ENCODE measurements at regions not wholly inside any gene's neighbourhood (a gene's known extent, or its start where the extent isn't known, plus 50 kb on each side); places are given as distances from the start of the nearest gene placed in this dataset.

GRCh38 chr2:240293557-240294461 is 141.7 kb upstream of the GPC1 start:
- H3K27ac ChIP-seq = no peak overlapping the region
- TF ChIP-seq, protein P1, sequence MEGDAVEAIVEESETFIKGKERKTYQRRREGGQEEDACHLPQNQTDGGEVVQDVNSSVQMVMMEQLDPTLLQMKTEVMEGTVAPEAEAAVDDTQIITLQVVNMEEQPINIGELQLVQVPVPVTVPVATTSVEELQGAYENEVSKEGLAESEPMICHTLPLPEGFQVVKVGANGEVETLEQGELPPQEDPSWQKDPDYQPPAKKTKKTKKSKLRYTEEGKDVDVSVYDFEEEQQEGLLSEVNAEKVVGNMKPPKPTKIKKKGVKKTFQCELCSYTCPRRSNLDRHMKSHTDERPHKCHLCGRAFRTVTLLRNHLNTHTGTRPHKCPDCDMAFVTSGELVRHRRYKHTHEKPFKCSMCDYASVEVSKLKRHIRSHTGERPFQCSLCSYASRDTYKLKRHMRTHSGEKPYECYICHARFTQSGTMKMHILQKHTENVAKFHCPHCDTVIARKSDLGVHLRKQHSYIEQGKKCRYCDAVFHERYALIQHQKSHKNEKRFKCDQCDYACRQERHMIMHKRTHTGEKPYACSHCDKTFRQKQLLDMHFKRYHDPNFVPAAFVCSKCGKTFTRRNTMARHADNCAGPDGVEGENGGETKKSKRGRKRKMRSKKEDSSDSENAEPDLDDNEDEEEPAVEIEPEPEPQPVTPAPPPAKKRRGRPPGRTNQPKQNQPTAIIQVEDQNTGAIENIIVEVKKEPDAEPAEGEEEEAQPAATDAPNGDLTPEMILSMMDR (IDR thresholded peaks at IDR 0.05) = no peak
- no peak for TF ChIP-seq ZFX (IDR thresholded peaks at IDR 0.05; ENCODE audit: borderline replicate concordance)

DNA sequence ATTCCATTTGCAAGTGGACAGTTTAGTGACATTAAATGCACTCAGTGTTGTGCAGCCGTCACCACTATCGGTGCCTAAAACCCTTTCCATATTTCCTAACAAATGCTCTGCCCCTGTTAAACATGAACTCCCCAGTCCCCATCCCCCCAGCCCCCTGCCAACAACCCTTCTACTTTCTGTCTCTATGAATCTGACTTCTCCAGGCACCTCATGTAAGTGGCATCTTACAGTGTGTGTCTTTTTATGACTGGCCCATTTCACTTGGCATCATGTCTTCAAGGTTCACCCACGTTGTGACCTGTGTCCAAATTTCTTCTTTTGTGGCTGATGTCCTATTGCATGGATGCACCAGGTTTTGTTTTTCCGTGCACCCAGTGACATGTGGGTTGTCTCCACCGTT is 140.9 kb upstream of the GPC1 start:
- TF ChIP-seq ZFX (IDR thresholded peaks at IDR 0.05; ENCODE audit: borderline replicate concordance) = no peak
- TF ChIP-seq, protein P1 (IDR thresholded peaks at IDR 0.05) = no peak
- H3K27ac ChIP-seq = no peak overlapping the region

- TF ChIP-seq, protein P1 (IDR thresholded peaks at IDR 0.05) = no peak
- TF ChIP-seq ZFX (IDR thresholded peaks at IDR 0.05; ENCODE audit: borderline replicate concordance) = no peak
- H3K27ac ChIP-seq = no peak overlapping the region
Observed at GRCh38 chr2:240295256-240296103, 140.0 kb upstream of the GPC1 start.

GRCh38 chr2:240296104-240296406 is 139.4 kb upstream of the GPC1 start:
- TF ChIP-seq, protein P1 (IDR thresholded peaks at IDR 0.05) = no peak
- no peak for TF ChIP-seq ZFX (IDR thresholded peaks at IDR 0.05; ENCODE audit: borderline replicate concordance)

DNA sequence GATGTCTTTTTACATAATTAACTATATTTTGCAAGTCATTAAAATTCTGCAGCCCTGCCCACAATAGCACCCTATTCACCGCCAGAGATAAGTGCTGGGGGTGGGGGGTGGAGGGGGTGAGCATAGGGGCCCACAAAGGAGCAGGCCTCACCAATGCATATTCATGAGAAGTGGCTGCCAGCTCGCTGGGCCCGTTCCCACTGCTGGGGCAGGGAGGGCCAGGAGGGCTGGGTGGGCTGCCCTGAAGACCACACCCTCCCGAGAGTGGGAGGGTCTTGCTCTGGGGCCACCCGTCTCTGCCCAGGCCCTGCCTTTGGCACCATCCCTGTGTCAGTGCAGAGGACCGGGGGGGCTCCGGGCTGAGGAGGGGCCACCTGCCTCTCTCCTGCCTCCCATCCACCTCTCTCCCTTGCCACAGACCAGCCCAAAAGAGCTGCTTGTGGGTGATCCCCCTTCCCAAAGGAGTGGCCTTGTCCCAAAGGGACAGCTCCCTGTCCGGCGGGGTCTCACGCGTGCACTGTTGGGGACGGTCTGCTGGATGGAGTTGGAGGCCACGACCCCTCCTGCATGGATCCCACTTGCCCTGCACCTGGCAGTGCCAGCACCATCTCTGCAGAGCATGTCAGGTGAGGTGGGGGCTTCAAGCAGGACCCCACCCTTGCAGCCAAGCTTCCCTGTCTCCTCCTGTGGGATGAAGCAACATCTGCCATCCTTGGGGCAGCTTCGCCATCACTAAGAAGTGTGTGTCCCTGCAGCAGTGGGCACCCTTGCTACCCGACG is 138.8 kb upstream of the GPC1 start:
- H3K27ac ChIP-seq = no peak overlapping the region
- TF ChIP-seq, protein P1 (IDR thresholded peaks at IDR 0.05) = no peak
- no peak for TF ChIP-seq ZFX (IDR thresholded peaks at IDR 0.05; ENCODE audit: borderline replicate concordance)

More at GRCh38 chr2:240296104-240296406, 139.4 kb upstream of the GPC1 start:
- no peak overlapping the region for H3K27ac ChIP-seq

GRCh38 chr2:240297256-240298116 is 138.0 kb upstream of the GPC1 start:
- H3K27ac ChIP-seq = no peak overlapping the region
- no peak for TF ChIP-seq ZFX (IDR thresholded peaks at IDR 0.05; ENCODE audit: borderline replicate concordance)
- TF ChIP-seq, protein P1 (IDR thresholded peaks at IDR 0.05) = no peak

All from 22Rv1 (cell line).